Neural cell (in vitro differentiated cells): ENCODE measurements at regions not wholly inside any gene's neighbourhood (a gene's known extent, or its start where the extent isn't known, plus 50 kb on each side); places are given as distances from the start of the nearest gene placed in this dataset.

Experiments used
- H2AFZ ChIP-seq: fragments of 200-600, 300-800 bp; sonication (generic), shearing (Covaris generic); 2 replicates; pipeline ENCODE4 v1.6.0; 2014; ENCODE audit warnings: low read depth, mild to moderate bottlenecking, antibody characterized with exemption, low read length, moderate library complexity
- H3F3A ChIP-seq: fragments of 200-600 bp; shearing (Covaris generic); 2 replicates; pipeline ENCODE4 v1.6.1; 2016; ENCODE audit warnings: mild to moderate bottlenecking, moderate library complexity, mixed read lengths, antibody characterized with exemption, low read length; ENCODE audit not compliant: insufficient read depth, poor library complexity, severe bottlenecking
- H3K27ac ChIP-seq: fragments of 200-600, 300-800 bp; sonication (generic), shearing (Covaris generic); 2 replicates; pipeline ENCODE4 v1.5.1; 2014; ENCODE audit warnings: mild to moderate bottlenecking, low read length, moderate library complexity
- H3K27me3 ChIP-seq: fragments of 300-800, 200-600 bp; sonication (generic), shearing (Covaris generic); 2 replicates; pipeline ENCODE4 v1.6.0; 2014; ENCODE audit warnings: mild to moderate bottlenecking, low read depth, low read length, moderate library complexity; ENCODE audit not compliant: insufficient read depth
- H3K36me3 ChIP-seq: fragments of 300-800, 200-600 bp; sonication (generic), shearing (Covaris generic); 2 replicates; pipeline ENCODE4 v1.5.1; 2014; ENCODE audit warnings: mild to moderate bottlenecking, antibody characterized with exemption, low read length, moderate library complexity; ENCODE audit not compliant: insufficient read depth
- H3K4me2 ChIP-seq: fragments of 300-800, 200-600 bp; sonication (generic), shearing (Covaris generic); 2 replicates; pipeline ENCODE4 v1.6.0; 2014; ENCODE audit warnings: mild to moderate bottlenecking, low read length
- H3K4me3 ChIP-seq: fragments of 300-800, 200-600 bp; sonication (generic), shearing (Covaris generic); 2 replicates; pipeline ENCODE4 v1.5.1; 2014; ENCODE audit warnings: mild to moderate bottlenecking, low read length, moderate library complexity
- H3K79me2 ChIP-seq: fragments of 200-600 bp; shearing (Covaris generic); replicated peaks from 2 replicates; pipeline ENCODE4 v1.6.0; 2014; ENCODE audit warnings: mild to moderate bottlenecking, low read length, moderate library complexity; ENCODE audit not compliant: insufficient read depth
- H3K9ac ChIP-seq: fragments of 300-800, 200-600 bp; sonication (generic), shearing (Covaris generic); 2 replicates; pipeline ENCODE4 v1.6.1; 2016; ENCODE audit warnings: mild to moderate bottlenecking, low read length, mixed read lengths
- H3K9me2 ChIP-seq: fragments of 200-600 bp; shearing (Covaris generic); 2 replicates; pipeline ENCODE4 v1.6.1; 2016; ENCODE audit warnings: mild to moderate bottlenecking, low read length, mixed read lengths; ENCODE audit not compliant: insufficient read depth
- H3K9me3 ChIP-seq: fragments of 200-600, 300-800 bp; sonication (generic), shearing (Covaris generic); 2 replicates; pipeline ENCODE4 v1.6.1; 2016; ENCODE audit warnings: mild to moderate bottlenecking, mixed run types, low read length, moderate library complexity, mixed read lengths
- H4K20me1 ChIP-seq: fragments of 200-600 bp; shearing (Covaris generic); 2 replicates; pipeline ENCODE4 v1.6.1; 2016; ENCODE audit warnings: mild to moderate bottlenecking, mixed run types; ENCODE audit not compliant: insufficient read depth
- CTCF ChIP-seq: fragments of 450-650 bp; IDR thresholded peaks from 2 replicates; pipeline ENCODE4 v1.5.1; 2014; ENCODE audit warnings: antibody characterized with exemption, mild to moderate bottlenecking, moderate library complexity; ENCODE audit not compliant: poor library complexity, severe bottlenecking
- EP300 ChIP-seq: fragments of 450-650 bp; conservative IDR thresholded peaks from 2 replicates; pipeline ENCODE4 v1.6.1; 2014; ENCODE audit warnings: antibody characterized with exemption, mild to moderate bottlenecking, moderate library complexity; ENCODE audit not compliant: poor library complexity, severe bottlenecking
- EZH2 ChIP-seq: fragments of 200-600, 300-800 bp; shearing (Covaris generic), sonication (generic); IDR thresholded peaks from 2 replicates; pipeline ENCODE4 v1.6.1; 2014; ENCODE audit warnings: antibody characterized with exemption, low read length, borderline replicate concordance, mild to moderate bottlenecking; ENCODE audit not compliant: insufficient read depth, poor library complexity, severe bottlenecking
- MXI1 ChIP-seq: fragments of 450-650 bp; conservative IDR thresholded peaks from 2 replicates; pipeline ENCODE4 v1.6.1; 2014; ENCODE audit warnings: antibody characterized with exemption, mild to moderate bottlenecking; ENCODE audit not compliant: poor library complexity, severe bottlenecking
- POLR2AphosphoS5 ChIP-seq: IDR thresholded peaks from 2 replicates; pipeline ENCODE4 v1.6.1; 2012
- RAD21 ChIP-seq: fragments of 450-650 bp; conservative IDR thresholded peaks from 2 replicates; pipeline ENCODE4 v1.6.1; 2014; ENCODE audit warnings: antibody characterized with exemption, mild to moderate bottlenecking, moderate library complexity
- SMC3 ChIP-seq: fragments of 450-650 bp; conservative IDR thresholded peaks from 2 replicates; pipeline ENCODE4 v1.6.1; 2014; ENCODE audit warnings: antibody characterized with exemption, mild to moderate bottlenecking, moderate library complexity; ENCODE audit not compliant: poor library complexity
- TAF1 ChIP-seq: IDR thresholded peaks from 2 replicates; pipeline ENCODE4 v1.6.1; 2012; ENCODE audit warnings: low read depth
- TF ChIP-seq, protein P1 (sequence below): IDR thresholded peaks from 2 replicates; pipeline ENCODE4 v1.6.1; 2012; ENCODE audit warnings: borderline replicate concordance

DNA sequence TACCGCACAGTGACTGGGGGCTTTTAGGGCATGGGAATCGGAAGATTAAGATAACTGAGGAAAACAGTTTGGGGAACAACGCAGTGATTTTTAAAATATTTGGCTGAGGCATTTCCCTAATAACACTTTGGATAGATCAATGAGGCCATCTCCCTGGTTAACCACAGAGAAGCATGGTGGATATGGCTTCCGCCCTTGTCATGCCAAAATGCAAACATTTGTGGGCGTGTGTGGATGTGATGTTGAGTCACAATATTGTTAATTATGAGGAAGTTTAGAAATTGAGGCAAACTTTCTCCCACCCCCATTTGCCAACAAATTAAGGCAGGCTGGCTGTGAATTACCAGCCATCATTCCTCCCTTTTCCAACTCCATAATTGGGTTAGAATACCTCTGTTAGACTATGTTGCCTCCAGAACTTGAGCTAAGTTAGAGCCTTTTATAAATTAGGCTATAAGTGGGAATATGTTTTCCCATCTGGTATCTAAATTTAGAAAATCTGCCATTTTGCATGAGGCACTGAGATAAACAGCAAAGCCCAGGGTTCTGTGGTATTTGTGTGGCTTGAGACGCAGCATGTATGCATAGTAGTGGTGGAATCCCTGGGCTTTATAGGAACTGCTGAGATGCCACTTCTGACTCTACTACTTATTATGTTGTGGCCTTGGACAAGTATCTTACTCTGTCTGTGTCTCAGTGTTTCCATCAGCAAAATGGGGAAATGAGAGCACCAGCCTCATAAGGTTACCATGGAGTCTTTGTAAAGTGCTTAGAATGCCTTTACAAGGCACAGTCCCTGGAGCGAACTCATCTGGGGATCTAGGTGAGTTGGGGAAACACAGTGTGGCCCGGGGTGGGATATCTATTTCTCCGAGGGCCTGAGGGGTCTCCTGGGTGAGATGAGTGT, 154.6 kb downstream of the C1orf94 start:
- no peak for TF ChIP-seq POLR2AphosphoS5
- TF ChIP-seq EP300 = no peak
- TF ChIP-seq, protein P1, sequence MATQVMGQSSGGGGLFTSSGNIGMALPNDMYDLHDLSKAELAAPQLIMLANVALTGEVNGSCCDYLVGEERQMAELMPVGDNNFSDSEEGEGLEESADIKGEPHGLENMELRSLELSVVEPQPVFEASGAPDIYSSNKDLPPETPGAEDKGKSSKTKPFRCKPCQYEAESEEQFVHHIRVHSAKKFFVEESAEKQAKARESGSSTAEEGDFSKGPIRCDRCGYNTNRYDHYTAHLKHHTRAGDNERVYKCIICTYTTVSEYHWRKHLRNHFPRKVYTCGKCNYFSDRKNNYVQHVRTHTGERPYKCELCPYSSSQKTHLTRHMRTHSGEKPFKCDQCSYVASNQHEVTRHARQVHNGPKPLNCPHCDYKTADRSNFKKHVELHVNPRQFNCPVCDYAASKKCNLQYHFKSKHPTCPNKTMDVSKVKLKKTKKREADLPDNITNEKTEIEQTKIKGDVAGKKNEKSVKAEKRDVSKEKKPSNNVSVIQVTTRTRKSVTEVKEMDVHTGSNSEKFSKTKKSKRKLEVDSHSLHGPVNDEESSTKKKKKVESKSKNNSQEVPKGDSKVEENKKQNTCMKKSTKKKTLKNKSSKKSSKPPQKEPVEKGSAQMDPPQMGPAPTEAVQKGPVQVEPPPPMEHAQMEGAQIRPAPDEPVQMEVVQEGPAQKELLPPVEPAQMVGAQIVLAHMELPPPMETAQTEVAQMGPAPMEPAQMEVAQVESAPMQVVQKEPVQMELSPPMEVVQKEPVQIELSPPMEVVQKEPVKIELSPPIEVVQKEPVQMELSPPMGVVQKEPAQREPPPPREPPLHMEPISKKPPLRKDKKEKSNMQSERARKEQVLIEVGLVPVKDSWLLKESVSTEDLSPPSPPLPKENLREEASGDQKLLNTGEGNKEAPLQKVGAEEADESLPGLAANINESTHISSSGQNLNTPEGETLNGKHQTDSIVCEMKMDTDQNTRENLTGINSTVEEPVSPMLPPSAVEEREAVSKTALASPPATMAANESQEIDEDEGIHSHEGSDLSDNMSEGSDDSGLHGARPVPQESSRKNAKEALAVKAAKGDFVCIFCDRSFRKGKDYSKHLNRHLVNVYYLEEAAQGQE = no peak
- no peak for TF ChIP-seq CTCF
- no peak for TF ChIP-seq RAD21
- TF ChIP-seq EZH2 = no peak
- TF ChIP-seq TAF1 = no peak
- no peak for TF ChIP-seq MXI1
- TF ChIP-seq SMC3 = no peak
- Histone ChIP-seq H3K9me3 (no peaks in the 10 kb centered on the region), H3K4me2 (no peak overlapping the region), H3K27ac (no peak overlapping the region), H2AFZ (no peak overlapping the region), H3K9ac (no peak overlapping the region), H3K36me3 (no peaks in the 10 kb centered on the region), H4K20me1 (no peaks in the 10 kb centered on the region), H3K9me2 (no peaks in the 10 kb centered on the region), H3K27me3 (no peaks in the 10 kb centered on the region), H3F3A (no peaks in the 10 kb centered on the region), H3K79me2 (no peaks in the 10 kb centered on the region), H3K4me3 (no peak overlapping the region)

DNA sequence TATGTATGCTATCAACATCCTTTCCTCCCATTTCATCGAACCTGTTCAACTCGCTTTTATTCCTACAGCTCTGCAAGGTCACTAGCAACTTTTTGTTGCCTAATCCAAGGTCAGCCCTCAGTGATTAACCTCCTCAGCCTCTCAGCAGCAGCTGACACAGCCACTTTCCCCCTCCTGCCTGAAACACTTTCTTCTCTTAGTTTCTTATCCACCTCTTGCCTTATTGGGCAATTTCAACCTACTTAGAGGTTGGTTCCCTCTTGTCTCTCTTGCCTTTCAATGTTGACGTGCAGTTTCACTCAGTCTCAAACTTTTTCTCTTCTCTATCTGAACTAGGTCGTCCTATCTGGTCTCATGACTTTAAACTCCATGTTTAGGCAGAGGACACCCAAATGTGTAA, 156.3 kb downstream of the C1orf94 start:
- Histone ChIP-seq H3K27ac (no peak overlapping the region), H3K4me3 (no peak overlapping the region), H3K4me2 (no peak overlapping the region), H3K36me3 (no peaks in the 10 kb centered on the region), H4K20me1 (no peaks in the 10 kb centered on the region), H3K9me3 (no peaks in the 10 kb centered on the region), H3F3A (no peaks in the 10 kb centered on the region), H3K9ac (no peak overlapping the region), H2AFZ (no peak overlapping the region), H3K79me2 (no peaks in the 10 kb centered on the region), H3K9me2 (no peaks in the 10 kb centered on the region), H3K27me3 (no peaks in the 10 kb centered on the region)
- TF ChIP-seq MXI1 (no peak), POLR2AphosphoS5 (no peak), EP300 (no peak), CTCF (no peak), TAF1 (no peak), EZH2 (no peak), SMC3 (no peak), RAD21 (no peak)
- TF ChIP-seq, protein P1 = no peak
